ENCODE measurements at regions not wholly inside any gene's neighbourhood (a gene's known extent, or its start where the extent isn't known, plus 50 kb on each side); places are given as distances from the start of the nearest gene placed in this dataset.
"Not testable (repeated sequence)": the region's sequence is repeated elsewhere in the genome, so short reads cannot be mapped to it uniquely, and the experiment has no call there.

DNA sequence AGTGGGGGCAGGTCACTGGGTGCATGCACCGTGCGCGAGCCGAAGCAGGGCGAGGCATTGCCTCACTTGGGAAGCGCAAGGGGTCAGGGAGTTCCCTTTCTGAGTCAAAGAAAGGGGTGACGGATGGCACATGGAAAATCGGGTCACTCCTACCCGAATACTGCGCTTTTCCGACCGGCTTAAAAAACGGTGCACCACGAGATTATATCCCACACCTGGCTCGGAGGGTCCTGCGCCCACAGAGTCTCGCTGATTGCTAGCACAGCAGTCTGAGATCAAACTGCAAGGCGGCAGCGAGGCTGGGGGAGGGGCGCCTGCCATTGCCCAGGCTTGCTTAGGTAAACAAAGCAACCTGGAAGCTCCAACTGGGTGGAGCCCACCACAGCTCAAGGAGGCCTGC is 194.9 kb downstream of the TPBG start:
- not testable (repeated sequence) for H3K27ac ChIP-seq (ENCODE audit: low read depth in 1 of 2, low read length in 1 of 2); H3K4me1 ChIP-seq (ENCODE audit: control insufficient read depth in 2 of 2, insufficient read depth in 2 of 2, low read length in 2 of 2); H3K4me3 ChIP-seq (ENCODE audit: low read length in 2 of 2); H3K27me3 ChIP-seq (ENCODE audit: control insufficient read depth in 2 of 2, insufficient read depth in 1 of 2, low read length in 1 of 2); H3K9me3 ChIP-seq (ENCODE audit: control insufficient read depth in 2 of 2, insufficient read depth in 1 of 2, low read length in 1 of 2); DNase-seq (ENCODE audit: low read depth in 6 of 9, low spot score in 9 of 9); H3K36me3 ChIP-seq (ENCODE audit: control insufficient read depth in 2 of 2, insufficient read depth in 2 of 2, low read length in 1 of 2)
- WGBS = 91% methylated on average over 20 of the region's 20 CpGs

DNA sequence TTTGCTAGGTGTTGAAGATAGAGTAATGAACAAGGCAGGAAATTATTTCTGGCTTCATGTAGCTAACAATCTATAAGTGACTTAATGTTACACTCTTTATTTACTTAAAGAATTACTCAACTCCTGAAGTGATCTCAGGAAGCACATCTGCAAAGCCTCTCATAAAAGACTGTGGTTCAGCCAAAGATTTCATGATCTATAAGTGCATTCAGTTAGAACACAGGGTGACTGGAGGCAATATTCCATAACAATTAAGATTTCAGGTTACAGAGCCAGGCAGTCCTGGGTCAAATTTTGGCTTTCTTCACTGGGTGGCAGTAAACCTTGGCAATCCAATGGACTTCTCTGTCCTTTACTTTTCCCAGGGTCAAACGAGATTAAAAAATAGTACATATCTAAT is 204.0 kb downstream of the TPBG start:
- WGBS = 88% methylated on average over 1 of the region's 1 CpG

GRCh38 chr6:82568290-82568993 is 204.8 kb downstream of the TPBG start:
- peak in 1 of 9 donors; percentile 12 for DNase-seq (ENCODE audit: low read depth in 6 of 9, low spot score in 9 of 9)
- H3K9me3 ChIP-seq (ENCODE audit: control insufficient read depth in 2 of 2, insufficient read depth in 1 of 2, low read length in 1 of 2) = no peaks in the 10 kb centered on the region
- WGBS = 85% methylated on average over 6 of the region's 6 CpGs
- no peak overlapping the region for H3K4me3 ChIP-seq (ENCODE audit: low read length in 2 of 2)
- H3K27ac ChIP-seq (ENCODE audit: low read depth in 1 of 2, low read length in 1 of 2) = no peak overlapping the region
- H3K36me3 ChIP-seq (ENCODE audit: control insufficient read depth in 2 of 2, insufficient read depth in 2 of 2, low read length in 1 of 2) = no peaks in the 10 kb centered on the region
- no peaks in the 10 kb centered on the region for H3K27me3 ChIP-seq (ENCODE audit: control insufficient read depth in 2 of 2, insufficient read depth in 1 of 2, low read length in 1 of 2)
- no peaks in the 10 kb centered on the region for H3K4me1 ChIP-seq (ENCODE audit: control insufficient read depth in 2 of 2, insufficient read depth in 2 of 2, low read length in 2 of 2)

More for the DNA sequence above, 204.0 kb downstream of the TPBG start:
- Histone ChIP-seq H3K36me3 (ENCODE audit: control insufficient read depth in 2 of 2, insufficient read depth in 2 of 2, low read length in 1 of 2) (no peaks in the 10 kb centered on the region), H3K27me3 (ENCODE audit: control insufficient read depth in 2 of 2, insufficient read depth in 1 of 2, low read length in 1 of 2) (no peaks in the 10 kb centered on the region), H3K27ac (ENCODE audit: low read depth in 1 of 2, low read length in 1 of 2) (no peak overlapping the region), H3K4me3 (ENCODE audit: low read length in 2 of 2) (no peak overlapping the region), H3K4me1 (ENCODE audit: control insufficient read depth in 2 of 2, insufficient read depth in 2 of 2, low read length in 2 of 2) (no peaks in the 10 kb centered on the region), H3K9me3 (ENCODE audit: control insufficient read depth in 2 of 2, insufficient read depth in 1 of 2, low read length in 1 of 2) (no peaks in the 10 kb centered on the region)
- DNase-seq (ENCODE audit: low read depth in 6 of 9, low spot score in 9 of 9) = no peak

- Histone ChIP-seq H3K27ac (ENCODE audit: low read depth in 1 of 2, low read length in 1 of 2) (no peak overlapping the region), H3K4me1 (ENCODE audit: control insufficient read depth in 2 of 2, insufficient read depth in 2 of 2, low read length in 2 of 2) (no peaks in the 10 kb centered on the region), H3K36me3 (ENCODE audit: control insufficient read depth in 2 of 2, insufficient read depth in 2 of 2, low read length in 1 of 2) (no peaks in the 10 kb centered on the region), H3K9me3 (ENCODE audit: control insufficient read depth in 2 of 2, insufficient read depth in 1 of 2, low read length in 1 of 2) (no peaks in the 10 kb centered on the region), H3K27me3 (ENCODE audit: control insufficient read depth in 2 of 2, insufficient read depth in 1 of 2, low read length in 1 of 2) (no peaks in the 10 kb centered on the region), H3K4me3 (ENCODE audit: low read length in 2 of 2) (no peak overlapping the region)
- 97% methylated on average over 1 of the region's 1 CpG for WGBS
- DNase-seq (ENCODE audit: low read depth in 6 of 9, low spot score in 9 of 9) = no peak
Measured at GRCh38 chr6:82569022-82569421, 205.4 kb downstream of the TPBG start.

DNA sequence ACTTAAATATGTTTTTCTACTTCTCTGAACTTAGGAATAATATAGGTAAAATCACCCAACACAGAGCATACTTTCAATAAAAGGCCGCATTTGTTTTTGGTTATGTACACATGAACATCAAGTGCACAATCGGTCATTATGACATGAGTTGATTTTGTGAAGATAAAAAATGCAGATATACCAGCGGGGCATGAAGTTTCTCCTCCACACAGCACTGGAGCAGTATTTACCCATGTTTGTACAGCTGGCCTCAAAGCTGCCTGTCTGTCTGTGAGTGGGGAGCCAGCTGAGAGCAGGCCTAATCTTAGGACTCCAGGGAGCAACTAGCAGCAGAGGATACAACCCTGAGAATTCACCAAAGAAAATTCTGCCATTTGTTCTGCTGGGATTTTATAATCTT is 206.5 kb downstream of the TPBG start:
- no peaks in the 10 kb centered on the region for H3K4me1 ChIP-seq (ENCODE audit: control insufficient read depth in 2 of 2, insufficient read depth in 2 of 2, low read length in 2 of 2)
- DNase-seq (ENCODE audit: low read depth in 6 of 9, low spot score in 9 of 9) = no peak
- H3K9me3 ChIP-seq (ENCODE audit: control insufficient read depth in 2 of 2, insufficient read depth in 1 of 2, low read length in 1 of 2) = no peaks in the 10 kb centered on the region
- 84% methylated on average over 3 of the region's 3 CpGs for WGBS
- no peak overlapping the region for H3K4me3 ChIP-seq (ENCODE audit: low read length in 2 of 2)
- no peaks in the 10 kb centered on the region for H3K27me3 ChIP-seq (ENCODE audit: control insufficient read depth in 2 of 2, insufficient read depth in 1 of 2, low read length in 1 of 2)
- no peaks in the 10 kb centered on the region for H3K36me3 ChIP-seq (ENCODE audit: control insufficient read depth in 2 of 2, insufficient read depth in 2 of 2, low read length in 1 of 2)
- no peak overlapping the region for H3K27ac ChIP-seq (ENCODE audit: low read depth in 1 of 2, low read length in 1 of 2)

GRCh38 chr6:82571455-82571854 is 207.8 kb downstream of the TPBG start:
- Histone ChIP-seq H3K9me3 (ENCODE audit: control insufficient read depth in 2 of 2, insufficient read depth in 1 of 2, low read length in 1 of 2) (no peaks in the 10 kb centered on the region), H3K36me3 (ENCODE audit: control insufficient read depth in 2 of 2, insufficient read depth in 2 of 2, low read length in 1 of 2) (no peaks in the 10 kb centered on the region), H3K27ac (ENCODE audit: low read depth in 1 of 2, low read length in 1 of 2) (no peak overlapping the region), H3K4me3 (ENCODE audit: low read length in 2 of 2) (no peak overlapping the region), H3K27me3 (ENCODE audit: control insufficient read depth in 2 of 2, insufficient read depth in 1 of 2, low read length in 1 of 2) (no peaks in the 10 kb centered on the region), H3K4me1 (ENCODE audit: control insufficient read depth in 2 of 2, insufficient read depth in 2 of 2, low read length in 2 of 2) (no peaks in the 10 kb centered on the region)
- 61% methylated on average over 2 of the region's 2 CpGs for WGBS
- DNase-seq (ENCODE audit: low read depth in 6 of 9, low spot score in 9 of 9) = no peak

GRCh38 chr6:82573254-82573972 is 209.8 kb downstream of the TPBG start:
- no peak overlapping the region for H3K27ac ChIP-seq (ENCODE audit: low read depth in 1 of 2, low read length in 1 of 2)
- no peaks in the 10 kb centered on the region for H3K27me3 ChIP-seq (ENCODE audit: control insufficient read depth in 2 of 2, insufficient read depth in 1 of 2, low read length in 1 of 2)
- no peak overlapping the region for H3K4me3 ChIP-seq (ENCODE audit: low read length in 2 of 2)

DNA sequence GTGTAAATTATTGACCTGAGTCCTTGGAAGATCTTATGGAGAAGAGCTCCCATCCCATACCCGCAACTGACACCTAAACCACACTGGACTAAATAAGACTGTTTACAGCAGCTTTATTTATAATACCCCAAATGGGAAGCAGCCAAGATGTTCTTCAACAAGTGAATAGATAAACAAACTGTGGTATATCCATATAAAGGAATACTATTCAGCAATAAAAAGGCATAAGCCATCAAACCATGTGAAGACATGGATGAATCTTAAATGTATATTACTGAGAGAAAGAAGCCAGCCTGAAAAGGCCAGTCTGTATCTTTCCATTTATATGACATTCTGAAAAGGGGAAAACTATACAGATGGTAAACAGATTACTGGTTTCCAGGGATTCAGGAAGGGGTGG is 212.7 kb downstream of the TPBG start:
- no peaks in the 10 kb centered on the region for H3K27me3 ChIP-seq (ENCODE audit: control insufficient read depth in 2 of 2, insufficient read depth in 1 of 2, low read length in 1 of 2)
- no peak overlapping the region for H3K4me3 ChIP-seq (ENCODE audit: low read length in 2 of 2)
- WGBS = 95% methylated on average over 1 of the region's 1 CpG
- no peak for DNase-seq (ENCODE audit: low read depth in 6 of 9, low spot score in 9 of 9)
- no peaks in the 10 kb centered on the region for H3K9me3 ChIP-seq (ENCODE audit: control insufficient read depth in 2 of 2, insufficient read depth in 1 of 2, low read length in 1 of 2)
- no peak overlapping the region for H3K27ac ChIP-seq (ENCODE audit: low read depth in 1 of 2, low read length in 1 of 2)
- H3K4me1 ChIP-seq (ENCODE audit: control insufficient read depth in 2 of 2, insufficient read depth in 2 of 2, low read length in 2 of 2) = no peaks in the 10 kb centered on the region
- H3K36me3 ChIP-seq (ENCODE audit: control insufficient read depth in 2 of 2, insufficient read depth in 2 of 2, low read length in 1 of 2) = no peaks in the 10 kb centered on the region

More at GRCh38 chr6:82573254-82573972, 209.8 kb downstream of the TPBG start:
- 76% methylated on average over 3 of the region's 3 CpGs for WGBS
- H3K36me3 ChIP-seq (ENCODE audit: control insufficient read depth in 2 of 2, insufficient read depth in 2 of 2, low read length in 1 of 2) = no peaks in the 10 kb centered on the region
- DNase-seq (ENCODE audit: low read depth in 6 of 9, low spot score in 9 of 9) = no peak
- H3K9me3 ChIP-seq (ENCODE audit: control insufficient read depth in 2 of 2, insufficient read depth in 1 of 2, low read length in 1 of 2) = no peaks in the 10 kb centered on the region
- H3K4me1 ChIP-seq (ENCODE audit: control insufficient read depth in 2 of 2, insufficient read depth in 2 of 2, low read length in 2 of 2) = no peaks in the 10 kb centered on the region

DNA sequence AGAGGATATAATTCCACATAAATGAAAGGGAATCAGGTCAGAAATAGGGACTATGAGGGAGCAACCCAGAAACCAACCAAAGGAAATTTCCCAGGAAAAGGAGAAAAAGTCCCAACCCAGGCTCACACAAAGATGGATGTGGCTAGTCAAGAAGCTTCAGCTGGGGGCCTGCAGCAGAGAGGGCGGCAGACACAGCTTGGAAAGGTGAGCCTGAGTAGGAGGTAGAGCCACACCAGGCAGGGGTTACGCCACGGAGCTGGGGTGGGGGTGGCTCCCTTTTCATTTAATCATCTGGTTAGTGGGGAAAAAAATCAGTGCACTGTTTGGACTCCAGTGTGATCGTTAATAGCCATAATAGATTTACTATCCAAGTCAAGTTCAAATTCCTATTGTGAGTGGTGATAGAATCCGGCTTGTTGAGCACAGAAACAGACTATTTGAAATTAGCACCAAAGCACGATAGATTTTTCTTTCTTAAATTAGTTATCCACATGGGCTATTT is 220.6 kb downstream of the TPBG start:
- no peak for DNase-seq (ENCODE audit: low read depth in 6 of 9, low spot score in 9 of 9)
- Histone ChIP-seq H3K27ac (ENCODE audit: low read depth in 1 of 2, low read length in 1 of 2) (no peak overlapping the region), H3K9me3 (ENCODE audit: control insufficient read depth in 2 of 2, insufficient read depth in 1 of 2, low read length in 1 of 2) (no peaks in the 10 kb centered on the region), H3K36me3 (ENCODE audit: control insufficient read depth in 2 of 2, insufficient read depth in 2 of 2, low read length in 1 of 2) (no peaks in the 10 kb centered on the region), H3K27me3 (ENCODE audit: control insufficient read depth in 2 of 2, insufficient read depth in 1 of 2, low read length in 1 of 2) (no peaks in the 10 kb centered on the region), H3K4me3 (ENCODE audit: low read length in 2 of 2) (no peak overlapping the region), H3K4me1 (ENCODE audit: control insufficient read depth in 2 of 2, insufficient read depth in 2 of 2, low read length in 2 of 2) (no peaks in the 10 kb centered on the region)
- WGBS = 89% methylated on average over 6 of the region's 6 CpGs

Measured in thymus (tissue), 11 donors.